GM15510 (cell line): ENCODE measurements at regions not wholly inside any gene's neighbourhood (a gene's known extent, or its start where the extent isn't known, plus 50 kb on each side); places are given as distances from the start of the nearest gene placed in this dataset.

Experiments used
- POLR2A ChIP-seq: IDR thresholded peaks from 3 replicates; pipeline ENCODE4 v1.6.1; 2011; ENCODE audit warnings: borderline replicate concordance; ENCODE audit not compliant: insufficient read length; ENCODE audit errors: extremely low read depth

- no peak for TF ChIP-seq POLR2A
Observed at GRCh38 chr15:70164156-70164900, 66.6 kb upstream of the TLE3 start.

GRCh38 chr15:70160803-70161565 is 63.3 kb upstream of the TLE3 start:
- TF ChIP-seq POLR2A = no peak

GRCh38 chr15:70160267-70160666 is 62.5 kb upstream of the TLE3 start:
- TF ChIP-seq POLR2A = no peak

GRCh38 chr15:70159713-70160009 is 61.9 kb upstream of the TLE3 start:
- no peak for TF ChIP-seq POLR2A

- no peak for TF ChIP-seq POLR2A
Observed at GRCh38 chr15:70159001-70159712, 61.4 kb upstream of the TLE3 start.

- no peak for TF ChIP-seq POLR2A
Observed at GRCh38 chr15:70158309-70159000, 60.7 kb upstream of the TLE3 start.

GRCh38 chr15:70156671-70157271 is 59.1 kb upstream of the TLE3 start:
- no peak for TF ChIP-seq POLR2A

- no peak for TF ChIP-seq POLR2A
Observed at GRCh38 chr15:70154718-70155347, 57.1 kb upstream of the TLE3 start.

GRCh38 chr15:70153921-70154717 is 56.4 kb upstream of the TLE3 start:
- TF ChIP-seq POLR2A = no peak

GRCh38 chr15:70152070-70152480 is 54.4 kb upstream of the TLE3 start:
- TF ChIP-seq POLR2A = no peak

- TF ChIP-seq POLR2A = no peak
Observed at GRCh38 chr15:70151462-70151861, 53.7 kb upstream of the TLE3 start.

- no peak for TF ChIP-seq POLR2A
Observed at GRCh38 chr15:70151003-70151402, 53.3 kb upstream of the TLE3 start.

GRCh38 chr15:70150405-70150747 is 52.7 kb upstream of the TLE3 start:
- TF ChIP-seq POLR2A = no peak
